IMR-90 (cell line): ENCODE measurements at regions not wholly inside any gene's neighbourhood (a gene's known extent, or its start where the extent isn't known, plus 50 kb on each side); places are given as distances from the start of the nearest gene placed in this dataset.
"Not testable (repeated sequence)": the region's sequence is repeated elsewhere in the genome, so short reads cannot be mapped to it uniquely, and the experiment has no call there.

Source experiments
- BHLHE40 ChIP-seq: fragments of 150-350 bp; IDR thresholded peaks from 2 replicates; pipeline ENCODE4 v1.6.1; 2016; ENCODE audit warnings: mild to moderate bottlenecking, low read depth, low read length
- POLR2A ChIP-seq: IDR thresholded peaks from 2 replicates; pipeline ENCODE4 v1.6.1; 2012; ENCODE audit warnings: mild to moderate bottlenecking, low read depth, low read length
- TF ChIP-seq, protein P1 (sequence below): conservative IDR thresholded peaks from 2 replicates; pipeline ENCODE4 v1.5.1; 2012; ENCODE audit warnings: mild to moderate bottlenecking, low read depth, low read length, improper control_type of control experiment

DNA sequence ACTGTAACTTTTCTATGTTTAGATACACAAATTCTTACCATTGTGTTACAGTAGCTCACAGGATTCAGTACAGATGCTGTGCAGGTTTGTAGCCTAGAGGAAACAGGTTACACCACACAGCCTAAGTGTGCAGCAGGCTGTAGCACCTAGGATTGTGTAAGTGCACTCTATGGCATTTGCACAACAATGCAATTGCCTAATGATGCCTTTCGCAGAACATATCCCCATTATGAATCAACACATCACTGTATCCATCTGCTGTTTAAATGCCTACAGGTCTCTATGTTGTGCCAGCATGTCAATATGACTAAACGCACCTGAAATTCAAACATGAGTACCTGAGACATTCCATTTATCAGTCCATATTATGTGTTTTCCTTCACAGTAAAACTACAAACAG is 138.0 kb upstream of the VOPP1 start:
- not testable (repeated sequence) for TF ChIP-seq POLR2A, BHLHE40
- TF ChIP-seq, protein P1, sequence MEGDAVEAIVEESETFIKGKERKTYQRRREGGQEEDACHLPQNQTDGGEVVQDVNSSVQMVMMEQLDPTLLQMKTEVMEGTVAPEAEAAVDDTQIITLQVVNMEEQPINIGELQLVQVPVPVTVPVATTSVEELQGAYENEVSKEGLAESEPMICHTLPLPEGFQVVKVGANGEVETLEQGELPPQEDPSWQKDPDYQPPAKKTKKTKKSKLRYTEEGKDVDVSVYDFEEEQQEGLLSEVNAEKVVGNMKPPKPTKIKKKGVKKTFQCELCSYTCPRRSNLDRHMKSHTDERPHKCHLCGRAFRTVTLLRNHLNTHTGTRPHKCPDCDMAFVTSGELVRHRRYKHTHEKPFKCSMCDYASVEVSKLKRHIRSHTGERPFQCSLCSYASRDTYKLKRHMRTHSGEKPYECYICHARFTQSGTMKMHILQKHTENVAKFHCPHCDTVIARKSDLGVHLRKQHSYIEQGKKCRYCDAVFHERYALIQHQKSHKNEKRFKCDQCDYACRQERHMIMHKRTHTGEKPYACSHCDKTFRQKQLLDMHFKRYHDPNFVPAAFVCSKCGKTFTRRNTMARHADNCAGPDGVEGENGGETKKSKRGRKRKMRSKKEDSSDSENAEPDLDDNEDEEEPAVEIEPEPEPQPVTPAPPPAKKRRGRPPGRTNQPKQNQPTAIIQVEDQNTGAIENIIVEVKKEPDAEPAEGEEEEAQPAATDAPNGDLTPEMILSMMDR = not testable (repeated sequence)
